ENCODE measurements at regions not wholly inside any gene's neighbourhood (a gene's known extent, or its start where the extent isn't known, plus 50 kb on each side); places are given as distances from the start of the nearest gene placed in this dataset.
"Not testable (repeated sequence)": the region's sequence is repeated elsewhere in the genome, so short reads cannot be mapped to it uniquely, and the experiment has no call there.

DNA sequence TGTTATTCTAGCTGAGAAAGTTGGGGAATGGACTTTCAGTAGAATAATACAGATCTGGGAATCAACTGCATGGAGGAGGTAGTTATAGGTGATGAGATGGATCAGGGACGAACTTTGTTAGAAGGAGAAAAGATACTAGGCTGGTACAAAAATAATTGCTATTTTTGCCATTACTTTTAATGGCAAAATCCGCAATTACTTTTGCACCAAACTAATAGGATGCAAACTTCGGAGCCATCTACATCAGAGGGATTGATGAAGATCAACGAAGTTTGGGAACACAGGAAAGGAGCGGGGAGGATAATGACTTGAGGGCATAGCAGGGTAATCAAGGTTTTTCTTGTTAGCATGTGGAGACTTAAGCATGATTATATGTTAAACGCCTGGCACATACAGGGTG, 111.9 kb downstream of the DEFB131A start:
- H3K79me2 ChIP-seq (ENCODE audit: insufficient read depth, low read length); H3K27me3 ChIP-seq (ENCODE audit: insufficient read depth, low read length); H3K9me3 ChIP-seq (ENCODE audit: low read length); H3K4me3 ChIP-seq (ENCODE audit: low read depth, low read length, poor library complexity, severe bottlenecking); H3K27ac ChIP-seq (ENCODE audit: low read depth, low read length, poor library complexity, severe bottlenecking); H2AFZ ChIP-seq (ENCODE audit: low read length); H3K9ac ChIP-seq (ENCODE audit: low read length); H3K4me1 ChIP-seq (ENCODE audit: insufficient read depth, low read length, severe bottlenecking); H3K9me2 ChIP-seq (ENCODE audit: low read depth, low read length); H4K20me1 ChIP-seq (ENCODE audit: insufficient read depth, low read length); H3K4me2 ChIP-seq (ENCODE audit: low read length); H3K36me3 ChIP-seq (ENCODE audit: insufficient read depth, low read length); H3F3A ChIP-seq (ENCODE audit: insufficient read depth, low read length): not testable (repeated sequence)

DNA sequence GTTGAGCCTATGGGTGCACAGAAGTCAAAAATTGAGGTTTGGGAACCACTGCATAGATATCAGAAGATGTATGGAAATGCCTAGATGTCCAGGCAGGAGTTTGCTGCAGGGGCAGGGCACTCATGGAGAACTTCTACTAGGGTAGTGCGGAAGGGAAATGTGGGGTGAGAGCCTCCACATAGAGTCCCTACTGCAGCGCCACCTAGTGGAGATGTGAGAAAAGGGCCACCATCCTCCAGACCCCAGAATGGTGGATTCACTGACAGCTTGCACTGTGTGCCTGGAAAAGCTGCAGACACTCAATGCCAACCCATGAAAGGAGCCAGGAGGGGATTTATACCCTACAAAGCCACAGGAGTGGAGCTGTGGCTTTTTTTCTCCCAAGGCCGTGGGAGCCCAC, 133.7 kb downstream of the DEFB131A start:
- not testable (repeated sequence) for H3F3A ChIP-seq (ENCODE audit: insufficient read depth, low read length); H3K4me2 ChIP-seq (ENCODE audit: low read length); H3K9me3 ChIP-seq (ENCODE audit: low read length); H2AFZ ChIP-seq (ENCODE audit: low read length); H3K9ac ChIP-seq (ENCODE audit: low read length); H3K36me3 ChIP-seq (ENCODE audit: insufficient read depth, low read length); H3K27me3 ChIP-seq (ENCODE audit: insufficient read depth, low read length); H3K27ac ChIP-seq (ENCODE audit: low read depth, low read length, poor library complexity, severe bottlenecking); H3K79me2 ChIP-seq (ENCODE audit: insufficient read depth, low read length); H3K4me3 ChIP-seq (ENCODE audit: low read depth, low read length, poor library complexity, severe bottlenecking); H3K4me1 ChIP-seq (ENCODE audit: insufficient read depth, low read length, severe bottlenecking); H3K9me2 ChIP-seq (ENCODE audit: low read depth, low read length); H4K20me1 ChIP-seq (ENCODE audit: insufficient read depth, low read length)

DNA sequence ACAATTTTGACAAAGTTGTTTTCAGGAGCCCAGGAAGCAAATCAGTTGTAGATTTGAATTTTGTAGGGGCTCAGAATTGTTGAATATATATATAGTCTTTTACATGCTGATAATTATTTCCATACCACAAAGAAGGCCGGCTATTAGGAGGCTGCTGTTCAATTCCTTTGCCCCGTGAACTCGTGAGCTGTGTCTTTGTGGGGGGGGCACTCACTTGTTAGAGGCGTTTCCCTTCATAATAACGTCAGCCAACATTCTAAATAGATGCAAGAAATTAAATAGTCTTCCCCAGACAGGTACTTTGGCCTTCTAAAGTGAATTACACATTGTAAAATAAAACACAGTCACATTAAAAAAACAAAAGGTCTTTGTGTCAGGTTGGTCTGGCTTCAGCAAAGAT, 138.7 kb downstream of the DEFB131A start:
- H3K27me3 ChIP-seq (ENCODE audit: insufficient read depth, low read length); H3K4me1 ChIP-seq (ENCODE audit: insufficient read depth, low read length, severe bottlenecking); H3F3A ChIP-seq (ENCODE audit: insufficient read depth, low read length); H3K4me2 ChIP-seq (ENCODE audit: low read length); H2AFZ ChIP-seq (ENCODE audit: low read length); H3K9ac ChIP-seq (ENCODE audit: low read length); H3K27ac ChIP-seq (ENCODE audit: low read depth, low read length, poor library complexity, severe bottlenecking); H3K9me2 ChIP-seq (ENCODE audit: low read depth, low read length); H4K20me1 ChIP-seq (ENCODE audit: insufficient read depth, low read length); H3K4me3 ChIP-seq (ENCODE audit: low read depth, low read length, poor library complexity, severe bottlenecking); H3K79me2 ChIP-seq (ENCODE audit: insufficient read depth, low read length); H3K9me3 ChIP-seq (ENCODE audit: low read length); H3K36me3 ChIP-seq (ENCODE audit: insufficient read depth, low read length): not testable (repeated sequence)

DNA sequence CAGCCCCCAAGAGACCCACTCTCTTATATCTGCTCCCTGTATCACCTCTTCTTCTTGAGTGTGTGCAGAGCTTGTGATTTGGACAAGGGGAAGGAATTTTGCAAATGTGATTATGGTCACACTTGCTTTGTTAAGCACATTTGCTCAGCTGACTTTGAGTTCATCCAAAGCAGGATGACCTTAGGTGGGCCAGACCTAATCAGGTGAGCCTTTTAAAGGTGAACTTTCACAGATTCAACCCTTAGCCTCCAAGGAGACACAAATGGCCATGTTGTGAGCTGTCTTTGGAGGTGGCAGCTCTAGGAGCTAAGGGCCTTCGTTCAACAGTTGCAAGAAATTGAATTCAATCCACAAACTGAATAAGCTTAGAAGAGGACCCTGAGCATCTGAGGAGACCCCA, 147.8 kb downstream of the DEFB131A start:
- Histone ChIP-seq H2AFZ (ENCODE audit: low read length) (no peak overlapping the region), H3K4me2 (ENCODE audit: low read length) (no peak overlapping the region), H3K27me3 (ENCODE audit: insufficient read depth, low read length) (no peaks in the 10 kb centered on the region), H3F3A (ENCODE audit: insufficient read depth, low read length) (no peaks in the 10 kb centered on the region), H4K20me1 (ENCODE audit: insufficient read depth, low read length) (no peaks in the 10 kb centered on the region), H3K4me1 (ENCODE audit: insufficient read depth, low read length, severe bottlenecking) (no peaks in the 10 kb centered on the region), H3K36me3 (ENCODE audit: insufficient read depth, low read length) (no peaks in the 10 kb centered on the region), H3K4me3 (ENCODE audit: low read depth, low read length, poor library complexity, severe bottlenecking) (no peak overlapping the region), H3K79me2 (ENCODE audit: insufficient read depth, low read length) (no peaks in the 10 kb centered on the region), H3K9me3 (ENCODE audit: low read length) (no peaks in the 10 kb centered on the region), H3K27ac (ENCODE audit: low read depth, low read length, poor library complexity, severe bottlenecking) (no peak overlapping the region), H3K9me2 (ENCODE audit: low read depth, low read length) (no peaks in the 10 kb centered on the region), H3K9ac (ENCODE audit: low read length) (no peak overlapping the region)
- TF ChIP-seq, protein P1, sequence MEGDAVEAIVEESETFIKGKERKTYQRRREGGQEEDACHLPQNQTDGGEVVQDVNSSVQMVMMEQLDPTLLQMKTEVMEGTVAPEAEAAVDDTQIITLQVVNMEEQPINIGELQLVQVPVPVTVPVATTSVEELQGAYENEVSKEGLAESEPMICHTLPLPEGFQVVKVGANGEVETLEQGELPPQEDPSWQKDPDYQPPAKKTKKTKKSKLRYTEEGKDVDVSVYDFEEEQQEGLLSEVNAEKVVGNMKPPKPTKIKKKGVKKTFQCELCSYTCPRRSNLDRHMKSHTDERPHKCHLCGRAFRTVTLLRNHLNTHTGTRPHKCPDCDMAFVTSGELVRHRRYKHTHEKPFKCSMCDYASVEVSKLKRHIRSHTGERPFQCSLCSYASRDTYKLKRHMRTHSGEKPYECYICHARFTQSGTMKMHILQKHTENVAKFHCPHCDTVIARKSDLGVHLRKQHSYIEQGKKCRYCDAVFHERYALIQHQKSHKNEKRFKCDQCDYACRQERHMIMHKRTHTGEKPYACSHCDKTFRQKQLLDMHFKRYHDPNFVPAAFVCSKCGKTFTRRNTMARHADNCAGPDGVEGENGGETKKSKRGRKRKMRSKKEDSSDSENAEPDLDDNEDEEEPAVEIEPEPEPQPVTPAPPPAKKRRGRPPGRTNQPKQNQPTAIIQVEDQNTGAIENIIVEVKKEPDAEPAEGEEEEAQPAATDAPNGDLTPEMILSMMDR (IDR thresholded peaks at IDR 0.05; ENCODE audit: low read length): no peak
- TF ChIP-seq EZH2 (IDR thresholded peaks at IDR 0.05; ENCODE audit: borderline replicate concordance, low read length): no peak

DNA sequence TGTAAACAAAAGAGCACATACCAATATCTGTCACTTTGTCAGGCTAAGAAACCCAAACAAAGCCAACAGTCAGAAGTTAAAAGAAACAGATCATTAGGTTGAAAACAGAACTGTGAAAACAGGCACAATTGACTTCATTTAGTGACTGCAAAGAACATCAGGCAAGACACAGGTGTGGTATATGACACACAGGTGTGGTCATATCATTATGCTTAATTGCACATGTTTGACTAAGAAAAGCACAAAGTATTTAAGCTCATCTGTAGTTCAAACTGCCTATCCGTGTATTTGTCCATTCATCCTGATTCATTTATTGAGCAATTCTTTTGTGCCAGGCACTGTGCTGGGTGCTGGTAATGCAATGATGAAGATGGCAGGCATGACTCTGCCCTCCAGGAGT, 150.7 kb downstream of the DEFB131A start:
- H3K4me3 ChIP-seq (ENCODE audit: low read depth, low read length, poor library complexity, severe bottlenecking): no peak overlapping the region
- no peaks in the 10 kb centered on the region for H4K20me1 ChIP-seq (ENCODE audit: insufficient read depth, low read length)
- TF ChIP-seq, protein P1 (IDR thresholded peaks at IDR 0.05; ENCODE audit: low read length): no peak
- TF ChIP-seq EZH2 (IDR thresholded peaks at IDR 0.05; ENCODE audit: borderline replicate concordance, low read length): no peak
- no peaks in the 10 kb centered on the region for H3F3A ChIP-seq (ENCODE audit: insufficient read depth, low read length)
- no peak overlapping the region for H3K27ac ChIP-seq (ENCODE audit: low read depth, low read length, poor library complexity, severe bottlenecking)
- no peaks in the 10 kb centered on the region for H3K9me3 ChIP-seq (ENCODE audit: low read length)
- no peaks in the 10 kb centered on the region for H3K79me2 ChIP-seq (ENCODE audit: insufficient read depth, low read length)
- no peaks in the 10 kb centered on the region for H3K4me1 ChIP-seq (ENCODE audit: insufficient read depth, low read length, severe bottlenecking)
- no peaks in the 10 kb centered on the region for H3K27me3 ChIP-seq (ENCODE audit: insufficient read depth, low read length)
- no peak overlapping the region for H2AFZ ChIP-seq (ENCODE audit: low read length)
- no peak overlapping the region for H3K4me2 ChIP-seq (ENCODE audit: low read length)
- H3K9me2 ChIP-seq (ENCODE audit: low read depth, low read length): no peaks in the 10 kb centered on the region
- no peaks in the 10 kb centered on the region for H3K36me3 ChIP-seq (ENCODE audit: insufficient read depth, low read length)
- no peak overlapping the region for H3K9ac ChIP-seq (ENCODE audit: low read length)

DNA sequence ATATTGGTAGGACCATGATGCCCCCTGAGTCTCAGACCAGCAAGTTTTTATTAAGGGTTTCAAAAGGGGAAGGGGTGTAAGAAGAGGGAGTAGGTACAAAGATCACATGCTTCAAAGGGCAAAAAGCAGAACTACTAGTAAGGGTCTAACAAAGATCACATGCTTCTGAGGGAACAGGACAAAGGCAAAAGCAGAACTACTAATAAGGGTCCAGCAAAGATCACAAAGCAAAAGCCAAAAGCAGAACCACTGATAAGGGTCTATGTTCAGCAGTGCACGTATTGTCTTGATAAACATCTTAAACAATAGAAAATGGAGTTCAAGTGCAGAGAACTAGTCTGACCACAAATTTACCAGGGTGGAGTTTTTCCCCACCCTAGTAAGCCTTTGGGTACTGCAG, 151.3 kb downstream of the DEFB131A start:
- H4K20me1 ChIP-seq (ENCODE audit: insufficient read depth, low read length): not testable (repeated sequence)

More for the DNA sequence above, 151.3 kb downstream of the DEFB131A start:
- not testable (repeated sequence) for H3K9me3 ChIP-seq (ENCODE audit: low read length); H2AFZ ChIP-seq (ENCODE audit: low read length); H3K79me2 ChIP-seq (ENCODE audit: insufficient read depth, low read length); H3K4me2 ChIP-seq (ENCODE audit: low read length); H3K4me3 ChIP-seq (ENCODE audit: low read depth, low read length, poor library complexity, severe bottlenecking); H3K36me3 ChIP-seq (ENCODE audit: insufficient read depth, low read length); H3K9me2 ChIP-seq (ENCODE audit: low read depth, low read length); H3K9ac ChIP-seq (ENCODE audit: low read length); H3K27me3 ChIP-seq (ENCODE audit: insufficient read depth, low read length); H3F3A ChIP-seq (ENCODE audit: insufficient read depth, low read length); H3K4me1 ChIP-seq (ENCODE audit: insufficient read depth, low read length, severe bottlenecking); H3K27ac ChIP-seq (ENCODE audit: low read depth, low read length, poor library complexity, severe bottlenecking)

All from OCI-LY1 (cell line).